Left lung (tissue), 4 donors: ENCODE measurements at regions not wholly inside any gene's neighbourhood (a gene's known extent, or its start where the extent isn't known, plus 50 kb on each side); places are given as distances from the start of the nearest gene placed in this dataset.

Experiments
- ATAC-seq: fragments of 200-7000 bp; cut with Tn5 transposase; one replicate; pipeline ENCODE4 v1.9.1; 2020; ENCODE audit warnings: moderate library complexity
- DNase-seq, 4 donors: peaks; one replicate each; pipeline ENCODE4 v3.0.0-alpha.2; 2013 to 2020
- H3K27ac ChIP-seq, 2 donors: fragments of 200-600 bp; sonication (generic) in 1 of 2; one replicate each; pipeline versions ENCODE4 v1.5.0 to v1.8.0; 2020 to 2021
- H3K27me3 ChIP-seq, 2 donors: fragments of 200-600 bp; sonication (generic) in 1 of 2; one replicate each; pipeline versions ENCODE4 v1.5.0 to v1.8.0; 2020 to 2021
- H3K36me3 ChIP-seq, 2 donors: fragments of 200-600 bp; sonication (generic) in 1 of 2; one replicate each; pipeline versions ENCODE4 v1.5.0 to v1.8.0; 2020 to 2021
- H3K4me1 ChIP-seq, 2 donors: fragments of 200-600 bp; one replicate each; pipeline ENCODE4 v1.8.0; 2021
- H3K4me3 ChIP-seq, 2 donors: fragments of 200-600 bp; sonication (generic) in 1 of 2; one replicate each; pipeline versions ENCODE4 v1.5.0 to v1.8.0; 2020 to 2021; ENCODE audit warnings: mild to moderate bottlenecking in 1 of 2
- H3K9me3 ChIP-seq, 2 donors: fragments of 200-600 bp; sonication (generic) in 1 of 2; one replicate each; pipeline versions ENCODE4 v1.5.0 to v1.8.0; 2020 to 2021
- CTCF ChIP-seq, 2 donors: fragments of 200-600 bp; sonication (generic) in 1 of 2; IDR thresholded peaks; one replicate each; pipeline versions ENCODE4 v1.5.0 to v1.8.0; 2021; ENCODE audit warnings: antibody characterized with exemption in 2 of 2
- intact Hi-C, 2 donors: fragments of 100-400 bp; cut with DNase I; formaldehyde crosslinking; loops; one replicate each; pipeline versions ENCODE4 v1.11.2 to v1.14.2; 2022
- donor health status: DM: no; HTN: yes; CAD: no.
- donor health status: DM: no; HTN: no; CAD: no.

- Histone ChIP-seq H3K36me3 (no peaks in the 10 kb centered on the region), H3K27me3 (no peaks in the 10 kb centered on the region), H3K9me3 (no peaks in the 10 kb centered on the region), H3K27ac (no peak overlapping the region), H3K4me1 (no peaks in the 10 kb centered on the region), H3K4me3 (no peak overlapping the region)
- intact Hi-C loops: no loop called here
- ATAC-seq: no peak
- no peak for DNase-seq
- no peak for TF ChIP-seq CTCF (IDR thresholded peaks at IDR 0.05)
Measured at GRCh38 chr15:62598217-62598616, 433.1 kb upstream of the C2CD4B start.

GRCh38 chr15:62599791-62600777, 435.0 kb upstream of the C2CD4B start:
- Histone ChIP-seq H3K9me3 (no peaks in the 10 kb centered on the region), H3K27me3 (no peaks in the 10 kb centered on the region), H3K4me3 (no peak overlapping the region), H3K27ac (no peak overlapping the region), H3K4me1 (no peaks in the 10 kb centered on the region), H3K36me3 (no peaks in the 10 kb centered on the region)
- TF ChIP-seq CTCF (IDR thresholded peaks at IDR 0.05): no peak
- intact Hi-C loops: no loop called here
- DNase-seq (peak in 1 of 4 donors; percentile 11), ATAC-seq (no peak)

GRCh38 chr15:62601777-62602545, 436.9 kb upstream of the C2CD4B start:
- Histone ChIP-seq H3K27ac (no peak overlapping the region), H3K36me3 (no peaks in the 10 kb centered on the region), H3K4me3 (no peak overlapping the region), H3K4me1 (no peaks in the 10 kb centered on the region), H3K27me3 (no peaks in the 10 kb centered on the region), H3K9me3 (no peaks in the 10 kb centered on the region)
- intact Hi-C loops: no loop called here
- no peak for TF ChIP-seq CTCF (IDR thresholded peaks at IDR 0.05)
- no peak for DNase-seq
- ATAC-seq: no peak

GRCh38 chr15:62603742-62604141, 438.7 kb upstream of the C2CD4B start:
- Histone ChIP-seq H3K27ac (no peak overlapping the region), H3K4me1 (no peaks in the 10 kb centered on the region), H3K4me3 (no peak overlapping the region), H3K27me3 (no peaks in the 10 kb centered on the region), H3K36me3 (no peaks in the 10 kb centered on the region), H3K9me3 (no peaks in the 10 kb centered on the region)
- intact Hi-C loops: no loop called here
- no peak for TF ChIP-seq CTCF (IDR thresholded peaks at IDR 0.05)
- no peak for DNase-seq
- no peak for ATAC-seq

- Histone ChIP-seq H3K4me3 (no peak overlapping the region), H3K9me3 (no peaks in the 10 kb centered on the region), H3K27ac (no peak overlapping the region), H3K27me3 (no peaks in the 10 kb centered on the region), H3K4me1 (no peaks in the 10 kb centered on the region), H3K36me3 (no peaks in the 10 kb centered on the region)
- no peak for TF ChIP-seq CTCF (IDR thresholded peaks at IDR 0.05)
- DNase-seq: no peak
- intact Hi-C loops: no loop called here
- no peak for ATAC-seq
Measured at GRCh38 chr15:62605282-62605681, 437.3 kb upstream of the TPM1 start.
